ENCODE measurements at regions not wholly inside any gene's neighbourhood (a gene's known extent, or its start where the extent isn't known, plus 50 kb on each side); places are given as distances from the start of the nearest gene placed in this dataset.

- Histone ChIP-seq H3K4me1 (peaks cover 0 to 22% (median 6%) of the 10 kb centered on the region in 6 donors), H3K27me3 (replicated peaks in 1 of 7) (peaks cover 0 to 15% (median 0%) of the 10 kb centered on the region in 7 donors), H3K9me3 (peaks cover 0 to 9% (median 0%) of the 10 kb centered on the region in 8 donors), H3K27ac (no peak overlapping the region), H3K36me3 (no peaks in the 10 kb centered on the region), H3K4me3 (no peak overlapping the region)
- TF ChIP-seq POLR2A (IDR thresholded peaks at IDR 0.05) (no peak), CTCF (IDR thresholded peaks at IDR 0.05 in 8 of 11, conservative IDR thresholded peaks at IDR 0.05 in 3 of 11) (no peak), POLR2AphosphoS5 (IDR thresholded peaks at IDR 0.05) (no peak)
- intact Hi-C loops (cut with DNase I; ENCODE audit: low total_unique reads): no loop called here
- 63 to 88% (median 85%) methylated on average over 5 of the region's 5 CpGs for WGBS, 5 donors
- no peak for DNase-seq
These were observed 148.2 kb upstream of the ITGA6 start for GRCh38 chr2:172279214-172279613.

GRCh38 chr2:172279813-172280212 is 147.6 kb upstream of the ITGA6 start:
- no peak for TF ChIP-seq CTCF (IDR thresholded peaks at IDR 0.05 in 8 of 11, conservative IDR thresholded peaks at IDR 0.05 in 3 of 11)
- no peak for TF ChIP-seq POLR2AphosphoS5 (IDR thresholded peaks at IDR 0.05)
- H3K4me1 ChIP-seq: peaks cover 4 to 28% (median 11%) of the 10 kb centered on the region in 6 donors
- H3K9me3 ChIP-seq: peaks cover 0 to 9% (median 0%) of the 10 kb centered on the region in 8 donors
- H3K27me3 ChIP-seq (replicated peaks in 1 of 7): peaks cover 0 to 9% (median 0%) of the 10 kb centered on the region in 7 donors
- DNase-seq: no peak
- intact Hi-C loops (cut with DNase I; ENCODE audit: low total_unique reads): no loop called here
- H3K27ac ChIP-seq: no peak overlapping the region
- H3K4me3 ChIP-seq: no peak overlapping the region
- no peaks in the 10 kb centered on the region for H3K36me3 ChIP-seq

- DNase-seq: no peak
- 34 to 60% (median 42%) methylated on average over 5 to 6 of the region's 6 CpGs for WGBS, 5 donors
- intact Hi-C loops (cut with DNase I; ENCODE audit: low total_unique reads): no loop called here
- H3K36me3 ChIP-seq: no peaks in the 10 kb centered on the region
- no peak overlapping the region for H3K4me3 ChIP-seq
- no peak for TF ChIP-seq POLR2A (IDR thresholded peaks at IDR 0.05)
- H3K4me1 ChIP-seq: peaks cover 13 to 37% (median 20%) of the 10 kb centered on the region in 6 donors
- peaks cover 0 to 9% (median 0%) of the 10 kb centered on the region in 8 donors for H3K9me3 ChIP-seq
- no peaks in the 10 kb centered on the region for H3K27me3 ChIP-seq (replicated peaks in 1 of 7)
- H3K27ac ChIP-seq: peak overlapping the region in 1 of 8 donors; percentile 40
These were observed 146.6 kb upstream of the ITGA6 start for GRCh38 chr2:172280571-172281361.

GRCh38 chr2:172281648-172282570 is 145.5 kb upstream of the ITGA6 start:
- Histone ChIP-seq H3K27ac (no peak overlapping the region), H3K9me3 (peaks cover 0 to 6% (median 0%) of the 10 kb centered on the region in 8 donors), H3K27me3 (replicated peaks in 1 of 7) (no peaks in the 10 kb centered on the region), H3K36me3 (no peaks in the 10 kb centered on the region), H3K4me1 (peaks cover 15 to 42% (median 24%) of the 10 kb centered on the region in 6 donors), H3K4me3 (no peak overlapping the region)
- 88 to 97% (median 92%) methylated on average over 3 of the region's 3 CpGs for WGBS, 5 donors
- TF ChIP-seq POLR2AphosphoS5 (IDR thresholded peaks at IDR 0.05) (no peak), CTCF (IDR thresholded peaks at IDR 0.05 in 8 of 11, conservative IDR thresholded peaks at IDR 0.05 in 3 of 11) (no peak), POLR2A (IDR thresholded peaks at IDR 0.05) (no peak)
- intact Hi-C loops (cut with DNase I; ENCODE audit: low total_unique reads): no loop called here
- DNase-seq: no peak

All from spleen (tissue), 11 donors.